GM12878 (cell line): ENCODE measurements at regions not wholly inside any gene's neighbourhood (a gene's known extent, or its start where the extent isn't known, plus 50 kb on each side); places are given as distances from the start of the nearest gene placed in this dataset.
A peak's percentile ranks its signal among the peaks of the same experiment; 100 is the strongest.

Experiments used
- CHD1 ChIP-seq: IDR thresholded peaks from 2 replicates; pipeline ENCODE4 v1.6.1; 2012; ENCODE audit warnings: low read depth, low read length, improper control_type of control experiment
- CHD4 ChIP-seq: fragments of 200-600 bp; sonication (generic); IDR thresholded peaks from 2 replicates; pipeline ENCODE4 v1.6.1; 2016; ENCODE audit warnings: mild to moderate bottlenecking
- E4F1 ChIP-seq: fragments of 450-650 bp; IDR thresholded peaks from 2 replicates; pipeline ENCODE4 v1.6.1; 2018; ENCODE audit warnings: borderline replicate concordance, mild to moderate bottlenecking; ENCODE audit not compliant: partially characterized antibody
- EP300 ChIP-seq, 2 experiments: fragments of 150-350 bp in 1 of 2; IDR thresholded peaks; 2 replicates each; pipeline ENCODE4 v1.6.1; 2011 to 2012; ENCODE audit warnings: low read depth in 2 of 2, low read length in 2 of 2, borderline replicate concordance in 1 of 2, improper control_type of control experiment in 1 of 2, inconsistent platforms in 1 of 2; ENCODE audit not compliant: control insufficient read depth in 1 of 2
- EZH2 ChIP-seq: IDR thresholded peaks from 2 replicates; pipeline ENCODE4 v1.6.1; 2012; ENCODE audit warnings: low read depth, mild to moderate bottlenecking, control low read depth, inconsistent platforms, low read length, borderline replicate concordance; ENCODE audit not compliant: control insufficient read depth
- HDGF ChIP-seq: fragments of 450-650 bp; IDR thresholded peaks from 2 replicates; pipeline ENCODE4 v1.6.1; 2016; ENCODE audit warnings: antibody characterized with exemption
- JUND ChIP-seq: IDR thresholded peaks from 2 replicates; pipeline ENCODE4 v1.6.1; 2012; ENCODE audit warnings: low read depth, mild to moderate bottlenecking, low read length, improper control_type of control experiment, moderate library complexity
- KDM1A ChIP-seq: fragments of 200-600 bp; sonication (generic); IDR thresholded peaks from 2 replicates; pipeline ENCODE4 v1.6.1; 2016; ENCODE audit warnings: borderline replicate concordance
- MLLT1 ChIP-seq: fragments of 450-650 bp; IDR thresholded peaks from 2 replicates; pipeline ENCODE4 v1.6.1; 2016; ENCODE audit warnings: mild to moderate bottlenecking
- PAX8 ChIP-seq: fragments of 450-650 bp; IDR thresholded peaks from 2 replicates; pipeline ENCODE4 v1.6.1; 2017; ENCODE audit warnings: mild to moderate bottlenecking, moderate library complexity
- POLR2A ChIP-seq: IDR thresholded peaks from 2 replicates; pipeline ENCODE4 v1.6.1; 2011; ENCODE audit warnings: low read depth, mild to moderate bottlenecking, low read length
- RAD21 ChIP-seq: IDR thresholded peaks from 2 replicates; pipeline ENCODE4 v1.6.1; 2011; ENCODE audit warnings: mild to moderate bottlenecking, low read depth, low read length, moderate library complexity; ENCODE audit not compliant: insufficient read depth
- RUNX3 ChIP-seq: IDR thresholded peaks from 2 replicates; pipeline ENCODE4 v1.6.1; 2012; ENCODE audit warnings: low read length, inconsistent platforms
- SMC3 ChIP-seq: IDR thresholded peaks from 2 replicates; pipeline ENCODE4 v1.6.1; 2011; ENCODE audit warnings: low read length, improper control_type of control experiment, borderline replicate concordance
- SPI1 ChIP-seq: IDR thresholded peaks from 2 replicates; pipeline ENCODE4 v1.6.1; 2011; ENCODE audit warnings: low read depth, mild to moderate bottlenecking, low read length, moderate library complexity, borderline replicate concordance; ENCODE audit not compliant: insufficient read depth
- SREBF1 ChIP-seq: IDR thresholded peaks from 2 replicates; pipeline ENCODE4 v1.6.1; 2012; ENCODE audit warnings: mild to moderate bottlenecking, low read length
- STAT3 ChIP-seq: IDR thresholded peaks from 2 replicates; pipeline ENCODE4 v1.6.1; 2011; ENCODE audit warnings: low read depth, low read length, improper control_type of control experiment
- SUZ12 ChIP-seq: fragments of 200-600 bp; sonication (generic); IDR thresholded peaks from one replicate; pipeline ENCODE4 v1.6.1; 2018; ENCODE audit warnings: antibody characterized with exemption, mild to moderate bottlenecking; ENCODE audit not compliant: unreplicated experiment
- TCF12 ChIP-seq: IDR thresholded peaks from 2 replicates; pipeline ENCODE4 v1.6.1; 2011; ENCODE audit warnings: low read depth, mild to moderate bottlenecking, low read length
- ZNF274 ChIP-seq: IDR thresholded peaks from one replicate; pipeline ENCODE4 v1.8.0; 2011; ENCODE audit not compliant: insufficient read length, insufficient read depth
- ZNF687 ChIP-seq: fragments of 450-650 bp; IDR thresholded peaks from 2 replicates; pipeline ENCODE4 v1.6.1; 2017; ENCODE audit warnings: mild to moderate bottlenecking, moderate library complexity
- TF ChIP-seq, protein P1 (sequence below): IDR thresholded peaks from 2 replicates; pipeline ENCODE4 v1.6.1; 2012; ENCODE audit warnings: low read depth, low read length, improper control_type of control experiment

- 0 out of 2 replicates have a peak, but pooled peaks have one; percentile 44 for TF ChIP-seq MLLT1
- TF ChIP-seq POLR2A: 0 out of 2 replicates have a peak, but pooled peaks have one; percentile 22
- TF ChIP-seq PAX8: no peak
- TF ChIP-seq STAT3: no peak
- no peak for TF ChIP-seq SPI1
- TF ChIP-seq RUNX3: peak; percentile 51
- 0 out of 2 replicates have a peak, but pooled peaks have one; percentile 56 for TF ChIP-seq HDGF
- TF ChIP-seq EP300 (IDR thresholded peaks at IDR 0.05; ENCODE audit: borderline replicate concordance in 1 of 2, control insufficient read depth in 1 of 2, low read depth in 2 of 2, low read length in 2 of 2): no peak
- no peak for TF ChIP-seq KDM1A
- no peak for TF ChIP-seq SREBF1
- TF ChIP-seq TCF12: no peak
- TF ChIP-seq RAD21: peak; percentile 96
- TF ChIP-seq E4F1: no peak
- TF ChIP-seq CHD1: no peak
- TF ChIP-seq, protein P1, sequence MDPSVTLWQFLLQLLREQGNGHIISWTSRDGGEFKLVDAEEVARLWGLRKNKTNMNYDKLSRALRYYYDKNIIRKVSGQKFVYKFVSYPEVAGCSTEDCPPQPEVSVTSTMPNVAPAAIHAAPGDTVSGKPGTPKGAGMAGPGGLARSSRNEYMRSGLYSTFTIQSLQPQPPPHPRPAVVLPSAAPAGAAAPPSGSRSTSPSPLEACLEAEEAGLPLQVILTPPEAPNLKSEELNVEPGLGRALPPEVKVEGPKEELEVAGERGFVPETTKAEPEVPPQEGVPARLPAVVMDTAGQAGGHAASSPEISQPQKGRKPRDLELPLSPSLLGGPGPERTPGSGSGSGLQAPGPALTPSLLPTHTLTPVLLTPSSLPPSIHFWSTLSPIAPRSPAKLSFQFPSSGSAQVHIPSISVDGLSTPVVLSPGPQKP: no peak
- no peak for TF ChIP-seq ZNF687
- no peak for TF ChIP-seq ZNF274
- no peak for TF ChIP-seq CHD4
- no peak for TF ChIP-seq JUND
- TF ChIP-seq SMC3: peak; percentile 97
- TF ChIP-seq EZH2: no peak
- TF ChIP-seq SUZ12: no peak
Measured at GRCh38 chr6:159104163-159104925, 59.6 kb upstream of the TAGAP start (continued).
